CD4-positive, alpha-beta T cell treated with Interleukin-10 for 1 hour (primary cell): ENCODE measurements at regions not wholly inside any gene's neighbourhood (a gene's known extent, or its start where the extent isn't known, plus 50 kb on each side); places are given as distances from the start of the nearest gene placed in this dataset.
A peak's percentile ranks its signal among the peaks of the same experiment; 100 is the strongest.

Experiments used
- DNase-seq: peaks from one replicate; pipeline ENCODE4 v3.0.0-alpha.2; 2020

GRCh38 chr4:102441978-102442911 is 58.9 kb upstream of the NFKB1 start:
- DNase-seq, result no peak

GRCh38 chr4:102444752-102445151 is 56.4 kb upstream of the NFKB1 start:
- no peak for DNase-seq

- no peak for DNase-seq
These were observed 55.9 kb upstream of the NFKB1 start for GRCh38 chr4:102445213-102445612.

GRCh38 chr4:102447413-102447812 is 53.7 kb upstream of the NFKB1 start:
- DNase-seq, result peak; percentile 34

GRCh38 chr4:102449751-102450352 is 51.3 kb upstream of the NFKB1 start:
- peak; percentile 81 for DNase-seq

- no peak for DNase-seq
These were observed 49.9 kb upstream of the NFKB1 start for GRCh38 chr4:102451266-102451665.
